ENCODE measurements at regions not wholly inside any gene's neighbourhood (a gene's known extent, or its start where the extent isn't known, plus 50 kb on each side); places are given as distances from the start of the nearest gene placed in this dataset.

- ATAC-seq (no peak), DNase-seq (ENCODE audit: low spot score in 2 of 2) (no peak)
Measured at GRCh38 chr18:67621049-67621713, 104.7 kb upstream of the DSEL start.

DNA sequence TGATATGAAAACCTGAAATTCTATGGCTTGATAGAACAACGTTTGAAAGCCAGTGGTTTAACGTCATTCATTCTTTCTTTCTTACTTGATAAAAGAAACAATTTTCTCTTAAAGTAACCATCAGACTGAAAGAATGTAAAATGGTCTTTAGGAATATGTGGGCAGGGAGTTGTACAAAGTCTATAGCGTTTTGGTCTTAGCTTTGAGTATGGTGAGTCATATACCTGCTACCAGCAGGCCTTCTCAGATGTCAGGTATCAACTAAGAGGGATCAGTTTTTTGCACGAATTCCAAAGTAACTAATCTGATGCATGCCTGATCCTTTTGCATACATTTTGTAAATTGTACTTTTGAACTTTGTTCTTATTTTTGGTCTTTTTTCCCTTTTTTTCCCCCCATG, 101.5 kb upstream of the DSEL start:
- no peak for ATAC-seq
- H3K9me3 Mint-ChIP-seq: no peaks in the 10 kb centered on the region

More at GRCh38 chr18:67621049-67621713, 104.7 kb upstream of the DSEL start:
- Mint-ChIP-seq H3K4me3 (no peak overlapping the region), H3K9me3 (no peaks in the 10 kb centered on the region), H3K4me1 (no peaks in the 10 kb centered on the region), H3K27ac (no peak overlapping the region), H3K36me3 (no peaks in the 10 kb centered on the region)

GRCh38 chr18:67615876-67616275, 99.4 kb upstream of the DSEL start:
- Mint-ChIP-seq H3K9me3 (no peaks in the 10 kb centered on the region), H3K36me3 (no peaks in the 10 kb centered on the region), H3K4me1 (no peaks in the 10 kb centered on the region), H3K4me3 (no peak overlapping the region), H3K27ac (no peak overlapping the region)
- ATAC-seq (no peak), DNase-seq (ENCODE audit: low spot score in 2 of 2) (no peak)

More for the DNA sequence above, 101.5 kb upstream of the DSEL start:
- Mint-ChIP-seq H3K36me3 (no peaks in the 10 kb centered on the region), H3K4me3 (no peak overlapping the region), H3K4me1 (no peaks in the 10 kb centered on the region), H3K27ac (no peak overlapping the region)
- DNase-seq (ENCODE audit: low spot score in 2 of 2): no peak

- Mint-ChIP-seq H3K27ac (no peak overlapping the region), H3K36me3 (no peaks in the 10 kb centered on the region), H3K4me1 (no peaks in the 10 kb centered on the region), H3K4me3 (no peak overlapping the region), H3K9me3 (no peaks in the 10 kb centered on the region)
- ATAC-seq: no peak
- DNase-seq (ENCODE audit: low spot score in 2 of 2): no peak
Measured at GRCh38 chr18:67613731-67614130, 97.2 kb upstream of the DSEL start.

GRCh38 chr18:67612281-67612680, 95.8 kb upstream of the DSEL start:
- Mint-ChIP-seq H3K9me3 (no peaks in the 10 kb centered on the region), H3K27ac (no peak overlapping the region), H3K4me3 (no peak overlapping the region), H3K4me1 (no peaks in the 10 kb centered on the region), H3K36me3 (no peaks in the 10 kb centered on the region)
- no peak for ATAC-seq
- no peak for DNase-seq (ENCODE audit: low spot score in 2 of 2)

- no peak overlapping the region for H3K4me3 Mint-ChIP-seq
Measured at GRCh38 chr18:67608615-67609273, 92.2 kb upstream of the DSEL start.

GRCh38 chr18:67608191-67608590, 91.7 kb upstream of the DSEL start:
- no peaks in the 10 kb centered on the region for H3K4me1 Mint-ChIP-seq
- DNase-seq (ENCODE audit: low spot score in 2 of 2) (no peak), ATAC-seq (no peak)
- no peak overlapping the region for H3K27ac Mint-ChIP-seq
- no peaks in the 10 kb centered on the region for H3K36me3 Mint-ChIP-seq
- no peak overlapping the region for H3K4me3 Mint-ChIP-seq
- no peaks in the 10 kb centered on the region for H3K9me3 Mint-ChIP-seq

More at GRCh38 chr18:67608615-67609273, 92.2 kb upstream of the DSEL start:
- Mint-ChIP-seq H3K9me3 (no peaks in the 10 kb centered on the region), H3K4me1 (no peaks in the 10 kb centered on the region), H3K27ac (no peak overlapping the region), H3K36me3 (no peaks in the 10 kb centered on the region)
- no peak for DNase-seq (ENCODE audit: low spot score in 2 of 2)
- no peak for ATAC-seq

DNA sequence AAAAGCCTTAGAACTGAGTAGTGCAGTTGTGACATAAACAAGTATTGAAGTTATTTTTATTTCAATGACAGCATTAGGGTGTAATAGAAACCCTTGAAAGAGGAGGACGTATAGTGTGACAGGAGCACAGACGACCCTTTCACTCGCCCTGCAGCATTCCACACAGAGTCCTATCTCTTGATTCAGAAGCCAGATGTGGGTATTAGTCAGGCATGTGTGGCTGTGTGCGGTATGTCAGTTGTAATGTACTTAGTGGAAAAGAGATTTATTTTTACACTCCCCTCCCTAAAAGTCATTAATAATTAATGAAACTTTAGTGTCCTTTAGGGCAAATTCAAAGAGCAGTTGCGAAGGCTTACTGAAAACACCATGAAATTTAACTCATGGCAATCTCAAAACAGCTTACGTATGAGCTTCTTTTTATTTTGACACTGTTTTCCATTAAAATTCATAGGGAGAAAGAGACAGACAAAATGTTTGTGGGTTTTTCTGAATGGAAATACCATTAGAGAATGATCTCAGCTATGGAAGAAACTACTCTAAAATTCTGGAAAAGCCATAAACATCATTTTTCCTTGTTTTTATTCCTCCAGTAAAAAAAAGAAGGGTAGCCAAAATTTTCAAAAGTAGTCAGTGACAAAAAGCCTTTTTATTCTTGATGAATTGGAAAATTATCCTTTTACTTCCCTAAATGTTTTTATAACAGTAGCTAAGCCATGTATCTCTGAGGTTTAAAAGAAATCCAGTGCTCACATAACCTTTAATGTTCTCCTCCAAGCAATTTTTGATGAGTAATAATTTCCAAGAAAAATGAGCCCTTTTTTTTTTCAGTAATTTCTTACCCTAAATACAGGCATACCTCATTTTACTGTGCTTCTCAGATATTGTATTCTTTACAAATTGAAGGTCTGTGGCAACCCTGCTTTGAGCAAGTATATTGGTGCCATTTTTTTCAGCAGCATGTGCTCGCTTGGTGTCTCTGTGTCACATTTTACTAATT, 84.0 kb upstream of the DSEL start:
- DNase-seq (ENCODE audit: low spot score in 2 of 2) (no peak), ATAC-seq (no peak)
- Mint-ChIP-seq H3K4me3 (no peak overlapping the region), H3K27ac (no peak overlapping the region), H3K4me1 (no peaks in the 10 kb centered on the region), H3K9me3 (peaks cover 2% of the 10 kb centered on the region), H3K36me3 (no peaks in the 10 kb centered on the region)

DNA sequence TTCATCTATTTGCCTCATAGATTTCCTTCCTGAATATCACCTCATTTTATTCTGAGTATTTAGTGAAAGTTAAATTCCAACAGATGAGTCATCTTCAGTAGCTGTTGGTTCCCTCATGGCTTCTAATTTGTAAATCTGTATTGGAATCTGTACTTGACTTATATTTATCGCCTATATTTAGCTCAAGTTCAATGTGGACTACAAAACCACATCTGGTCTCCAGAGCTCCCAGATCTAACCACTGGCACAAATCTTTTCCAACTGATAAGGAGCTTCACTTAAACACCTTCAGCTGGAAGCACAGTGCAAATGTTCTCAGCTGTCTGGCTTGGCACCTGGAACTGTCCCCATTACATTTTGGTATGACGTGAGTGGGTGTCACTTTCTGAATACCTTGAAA, 82.8 kb upstream of the DSEL start:
- H3K36me3 Mint-ChIP-seq: no peaks in the 10 kb centered on the region
- H3K9me3 Mint-ChIP-seq: peaks cover 2% of the 10 kb centered on the region
- ATAC-seq: no peak
- no peak for DNase-seq (ENCODE audit: low spot score in 2 of 2)
- no peak overlapping the region for H3K4me3 Mint-ChIP-seq
- H3K4me1 Mint-ChIP-seq: no peaks in the 10 kb centered on the region
- no peak overlapping the region for H3K27ac Mint-ChIP-seq

DNA sequence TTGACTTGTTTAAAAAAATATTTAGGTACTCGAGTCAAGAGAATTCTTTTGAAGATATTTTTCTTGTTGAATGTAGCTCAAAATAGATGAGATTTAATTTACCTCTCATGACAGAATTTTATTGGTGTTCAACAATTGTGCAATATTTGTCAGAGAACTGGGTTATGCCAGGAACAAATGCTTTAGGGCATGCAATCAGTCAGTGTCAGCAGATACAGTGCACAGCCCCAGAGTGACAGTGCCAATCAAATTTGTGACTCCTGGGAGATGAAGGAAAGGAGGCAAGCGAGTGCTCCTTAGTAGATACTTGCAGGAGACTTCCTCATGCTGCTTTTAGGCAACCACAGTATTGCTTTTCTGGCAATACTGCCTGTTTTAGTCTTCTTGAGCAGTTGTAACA, 81.2 kb upstream of the DSEL start:
- H3K36me3 Mint-ChIP-seq: no peaks in the 10 kb centered on the region
- no peak for DNase-seq (ENCODE audit: low spot score in 2 of 2)
- peaks cover 2% of the 10 kb centered on the region for H3K9me3 Mint-ChIP-seq
- H3K4me3 Mint-ChIP-seq: no peak overlapping the region
- ATAC-seq: no peak
- no peak overlapping the region for H3K27ac Mint-ChIP-seq
- no peaks in the 10 kb centered on the region for H3K4me1 Mint-ChIP-seq

- no peak overlapping the region for H3K4me3 Mint-ChIP-seq
- no peaks in the 10 kb centered on the region for H3K36me3 Mint-ChIP-seq
- ATAC-seq (no peak), DNase-seq (ENCODE audit: low spot score in 2 of 2) (no peak)
- no peaks in the 10 kb centered on the region for H3K9me3 Mint-ChIP-seq
- H3K27ac Mint-ChIP-seq: no peak overlapping the region
- no peaks in the 10 kb centered on the region for H3K4me1 Mint-ChIP-seq
Measured at GRCh38 chr18:67596003-67596402, 79.5 kb upstream of the DSEL start.

GRCh38 chr18:67590571-67591141, 74.1 kb upstream of the DSEL start:
- Mint-ChIP-seq H3K36me3 (no peaks in the 10 kb centered on the region), H3K9me3 (no peaks in the 10 kb centered on the region), H3K27ac (no peak overlapping the region), H3K4me1 (no peaks in the 10 kb centered on the region), H3K4me3 (no peak overlapping the region)
- ATAC-seq (no peak), DNase-seq (ENCODE audit: low spot score in 2 of 2) (no peak)

DNA sequence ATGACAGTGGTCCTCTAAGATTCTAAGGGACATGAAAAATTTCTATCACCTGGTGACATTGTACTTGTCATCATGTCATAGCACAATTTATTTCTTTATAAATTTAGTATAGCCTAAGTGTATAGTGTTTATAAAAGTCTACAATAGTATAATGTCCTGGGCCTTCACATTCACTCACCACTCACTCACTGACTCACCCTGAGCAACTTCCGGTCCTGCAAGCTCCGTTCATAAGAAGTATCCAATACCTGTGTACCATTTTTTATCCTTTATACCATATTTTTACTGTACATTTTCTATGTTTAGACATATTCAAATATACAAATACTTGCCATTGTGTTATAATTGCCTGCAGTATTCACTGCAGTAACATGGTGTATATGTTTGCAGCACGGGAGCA, 72.8 kb upstream of the DSEL start:
- DNase-seq (ENCODE audit: low spot score in 2 of 2) (no peak), ATAC-seq (no peak)
- Mint-ChIP-seq H3K27ac (no peak overlapping the region), H3K4me3 (no peak overlapping the region), H3K36me3 (no peaks in the 10 kb centered on the region), H3K9me3 (peaks cover 3% of the 10 kb centered on the region), H3K4me1 (no peaks in the 10 kb centered on the region)

GRCh38 chr18:67586101-67586500, 69.6 kb upstream of the DSEL start:
- no peak overlapping the region for H3K4me3 Mint-ChIP-seq
- no peak for ATAC-seq
- peaks cover 3% of the 10 kb centered on the region for H3K9me3 Mint-ChIP-seq
- no peaks in the 10 kb centered on the region for H3K4me1 Mint-ChIP-seq
- no peak for DNase-seq (ENCODE audit: low spot score in 2 of 2)
- H3K36me3 Mint-ChIP-seq: no peaks in the 10 kb centered on the region
- no peak overlapping the region for H3K27ac Mint-ChIP-seq

DNA sequence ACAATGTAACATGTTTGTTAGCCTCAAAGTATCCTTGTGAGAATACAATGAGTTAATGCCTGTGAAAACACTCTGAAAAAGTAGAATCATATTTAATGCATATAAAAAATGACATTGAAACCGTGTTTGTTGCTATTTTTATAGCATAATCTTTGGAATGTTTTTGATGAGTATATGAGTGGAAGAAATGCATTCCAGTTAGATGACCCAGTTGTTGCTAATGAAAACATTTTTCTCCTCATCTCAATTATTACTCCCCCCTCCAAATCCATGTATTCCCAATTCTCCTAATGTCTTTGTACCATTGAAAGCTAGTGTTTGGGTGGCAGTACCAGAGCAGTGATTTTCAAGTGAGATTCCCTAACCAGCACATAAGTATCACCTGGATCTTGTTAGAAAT, 67.1 kb upstream of the DSEL start:
- no peak for ATAC-seq
- Mint-ChIP-seq H3K4me1 (no peaks in the 10 kb centered on the region), H3K9me3 (peaks cover 3% of the 10 kb centered on the region), H3K27ac (no peak overlapping the region), H3K36me3 (no peaks in the 10 kb centered on the region), H3K4me3 (no peak overlapping the region)
- DNase-seq (ENCODE audit: low spot score in 2 of 2): no peak
